Endothelial cell of umbilical vein (primary cell): ENCODE measurements at regions not wholly inside any gene's neighbourhood (a gene's known extent, or its start where the extent isn't known, plus 50 kb on each side); places are given as distances from the start of the nearest gene placed in this dataset.

ENCODE experiments used
- BruUV-seq: library from RNA; stranded (reverse); fragments of 400-500 nt; replicated peaks from 2 replicates; lab custom pipeline; 2021; lab: Mats Ljungman, UMichigan
- CTCF ChIA-PET: fragments of 300-600, 350-600 bp; sonication (Branson Sonifier 250); formaldehyde crosslinking; loops from one replicate; lab custom pipeline; 2021; ENCODE audit warnings: antibody characterized with exemption, inconsistent platforms; lab: Charles Lee
- POLR2A ChIA-PET: fragments of 300-600, 350-600 bp; sonication (Branson Sonifier 250); formaldehyde crosslinking; loops from one replicate; lab custom pipeline; 2021; ENCODE audit warnings: antibody characterized with exemption, inconsistent platforms; lab: Charles Lee
- DNase-seq: peaks from one replicate; pipeline ENCODE4 v3.0.0-alpha.2; 2011; ENCODE audit warnings: low read depth, low spot score
- FAIRE-seq: peaks from 2 replicates; lab custom pipeline; 2011; peaks lifted over from hg19 to GRCh38; lab: Jason Lieb, UNC
- H2AFZ ChIP-seq: 2 replicates; pipeline ENCODE4 v1.6.0; 2012; ENCODE audit warnings: low read depth, low read length, control low read depth, inconsistent platforms
- H3K27ac ChIP-seq: 2 replicates; pipeline ENCODE4 v1.5.1; 2011; ENCODE audit warnings: low read depth, mild to moderate bottlenecking, control low read depth, low read length, moderate library complexity; ENCODE audit not compliant: insufficient read depth
- H3K27me3 ChIP-seq, 2 experiments: 2 replicates each; pipeline versions ENCODE4 v1.6.0 to v1.6.1; 2011; ENCODE audit warnings: low read length in 2 of 2, mixed read lengths in 1 of 2; ENCODE audit not compliant: control insufficient read depth in 2 of 2, insufficient read depth in 2 of 2
- H3K36me3 ChIP-seq, 2 experiments: 2 replicates in 1 of 2; 3 replicates in 1 of 2; pipeline ENCODE4 v1.5.1; 2011; ENCODE audit warnings: low read length in 2 of 2, mild to moderate bottlenecking in 1 of 2, moderate library complexity in 1 of 2; ENCODE audit not compliant: control insufficient read depth in 2 of 2, insufficient read depth in 2 of 2; ENCODE audit errors: extremely low read depth in 1 of 2
- H3K4me1 ChIP-seq: 3 replicates; pipeline ENCODE4 v1.5.1; 2011; ENCODE audit warnings: mild to moderate bottlenecking, low read length; ENCODE audit not compliant: control insufficient read depth, insufficient read depth; ENCODE audit errors: extremely low read depth
- H3K4me2 ChIP-seq: 2 replicates; pipeline ENCODE4 v1.6.1; 2011; ENCODE audit warnings: low read length, control low read depth, mixed read lengths; ENCODE audit not compliant: insufficient read depth
- H3K4me3 ChIP-seq, 3 experiments: fragments of 200-600 bp in 1 of 3; sonication (generic), shearing (Covaris generic) in 1 of 3; replicated peaks in 1 of 3; 2 replicates each; pipeline ENCODE4 v1.5.1; 2011 to 2016; ENCODE audit warnings: control low read depth in 3 of 3, low read length in 3 of 3, mild to moderate bottlenecking in 2 of 3, inconsistent platforms in 1 of 3, low read depth in 1 of 3, moderate library complexity in 1 of 3; ENCODE audit not compliant: insufficient read depth in 1 of 3
- H3K79me2 ChIP-seq: 2 replicates; pipeline ENCODE4 v1.6.0; 2012; ENCODE audit warnings: low read length, inconsistent platforms; ENCODE audit not compliant: control insufficient read depth, insufficient read depth
- H3K9ac ChIP-seq: replicated peaks from 2 replicates; pipeline ENCODE3; 2011; ENCODE audit warnings: low read length, control low read depth; ENCODE audit not compliant: insufficient read depth; ENCODE audit errors: extremely low read depth
- H3K9me1 ChIP-seq: replicated peaks from 3 replicates; pipeline ENCODE4 v1.6.0; 2011; ENCODE audit warnings: mild to moderate bottlenecking, low read length; ENCODE audit not compliant: control insufficient read depth, insufficient read depth; ENCODE audit errors: extremely low read depth
- H3K9me3 ChIP-seq: replicated peaks from 2 replicates; pipeline ENCODE4 v1.5.1; 2012; ENCODE audit warnings: low read length, inconsistent platforms; ENCODE audit not compliant: control insufficient read depth, insufficient read depth
- H4K20me1 ChIP-seq: replicated peaks from 2 replicates; pipeline ENCODE3; 2011; ENCODE audit warnings: mild to moderate bottlenecking, low read length; ENCODE audit not compliant: control insufficient read depth, insufficient read depth; ENCODE audit errors: extremely low read depth
- CTCF ChIP-seq, 2 donors: IDR thresholded peaks; 1 replicate in 1 of 2; 2 replicates in 1 of 2; pipeline ENCODE4 v1.5.1; 2011; ENCODE audit warnings: low read length in 2 of 2, mild to moderate bottlenecking in 2 of 2, moderate library complexity in 2 of 2, control low read depth in 1 of 2, inconsistent platforms in 1 of 2, low read depth in 1 of 2; ENCODE audit not compliant: insufficient read depth in 1 of 2; ENCODE audit errors: extremely low read depth in 1 of 2
- EZH2 ChIP-seq: IDR thresholded peaks from 2 replicates; pipeline ENCODE4 v1.6.1; 2012; ENCODE audit warnings: borderline replicate concordance, low read depth, mild to moderate bottlenecking, moderate library complexity, low read length, inconsistent platforms; ENCODE audit not compliant: severe bottlenecking
- GATA2 ChIP-seq: IDR thresholded peaks from 2 replicates; pipeline ENCODE4 v1.7.0; 2011; ENCODE audit warnings: low read depth, mild to moderate bottlenecking, moderate library complexity, mixed read lengths, low read length; ENCODE audit not compliant: insufficient read length, insufficient read depth
- JUN ChIP-seq: IDR thresholded peaks from 2 replicates; pipeline ENCODE4 v1.6.1; 2011; ENCODE audit warnings: borderline replicate concordance, low read depth; ENCODE audit not compliant: insufficient read length, insufficient read depth
- MAX ChIP-seq: IDR thresholded peaks from 2 replicates; pipeline ENCODE4 v1.6.1; 2011; ENCODE audit not compliant: insufficient read depth, insufficient read length
- POLR2A ChIP-seq: IDR thresholded peaks from 2 replicates; pipeline ENCODE4 v1.6.1; 2012; ENCODE audit warnings: low read depth, mild to moderate bottlenecking, control low read depth, low read length
- POLR2AphosphoS5 ChIP-seq: IDR thresholded peaks from 2 replicates; pipeline ENCODE4 v1.6.1; 2012; ENCODE audit warnings: low read depth, mild to moderate bottlenecking, control low read depth, low read length, moderate library complexity; ENCODE audit not compliant: insufficient read depth
- dilution Hi-C: fragments of 300-500 bp; cut with MboI; formaldehyde crosslinking; loops from one replicate; pipeline ENCODE4 v1.15.0; 2019; ENCODE audit warnings: low sequenced_read_pairs; ENCODE audit not compliant: extremely low pct_ligation_motif_present
- intact Hi-C: fragments of 100-400 bp; cut with micrococcal nuclease; formaldehyde crosslinking; loops from one replicate; pipeline ENCODE4 v1.10.0; 2022

- BruUV-seq, result no TSS peak
- CTCF ChIA-PET, result interaction anchor here (0.6 to 5.0 kb wide), 29 partner anchors 8 to 558 kb away, joined by 3 to 63 read pairs (median 5); partner anchors contain the start of gene PALMD
- peak overlapping the region; percentile 17 for H3K9ac ChIP-seq
- POLR2A ChIA-PET, result no interaction called here
- FAIRE-seq, result peak; percentile 70
- no peaks in the 10 kb centered on the region for H3K4me1 ChIP-seq
- H3K9me1 ChIP-seq, result no peaks in the 10 kb centered on the region
- DNase-seq, result peak; percentile 90
- H3K9me3 ChIP-seq, result no peaks in the 10 kb centered on the region
- no peaks in the 10 kb centered on the region for H3K36me3 ChIP-seq
- intact Hi-C loops (loop anchor here (1.0 to 5.0 kb wide), 8 partner anchors 301 to 557 kb away; no protein-coding TSS in a partner anchor), dilution Hi-C loops (no loop called here)
- no peak for TF ChIP-seq EZH2
- TF ChIP-seq POLR2AphosphoS5, result no peak
- peak; percentile 12 for TF ChIP-seq GATA2
- TF ChIP-seq POLR2A, result no peak
- no peak for TF ChIP-seq JUN
- TF ChIP-seq MAX, result no peak
- TF ChIP-seq CTCF (IDR thresholded peaks at IDR 0.05; ENCODE audit: extremely low read depth in 1 of 2, insufficient read depth in 1 of 2, low read depth in 1 of 2, low read length in 2 of 2), result peak; percentile 57 to 68
- no peaks in the 10 kb centered on the region for H4K20me1 ChIP-seq
- H3K4me3 ChIP-seq, result no peak overlapping the region
- peak overlapping the region; percentile 25 for H3K4me2 ChIP-seq
- H2AFZ ChIP-seq, result peak overlapping the region; percentile 90
- no peak overlapping the region for H3K27ac ChIP-seq
- H3K79me2 ChIP-seq, result no peaks in the 10 kb centered on the region
- no peaks in the 10 kb centered on the region for H3K27me3 ChIP-seq
These were observed 83.9 kb upstream of the PLPPR4 start for GRCh38 chr1:99180343-99180808.
